Suprapubic skin (tissue), 4 donors: ENCODE measurements at regions not wholly inside any gene's neighbourhood (a gene's known extent, or its start where the extent isn't known, plus 50 kb on each side); places are given as distances from the start of the nearest gene placed in this dataset.

Experiments used
- POLR2A ChIP-seq, 2 donors: fragments of 450-650 bp; IDR thresholded peaks; one replicate each; pipeline ENCODE4 v1.6.1; 2017; ENCODE audit warnings: antibody characterized with exemption in 2 of 2, mild to moderate bottlenecking in 2 of 2, moderate library complexity in 2 of 2
- POLR2AphosphoS5 ChIP-seq, 3 donors: sonication (generic); formaldehyde crosslinking; IDR thresholded peaks; one replicate each; pipeline ENCODE4 v1.6.1; 2017; ENCODE audit warnings: antibody characterized with exemption in 3 of 3
- TF ChIP-seq, protein P1 (sequence below), 2 donors: fragments of 200-600 bp in 1 of 2; fragments of 450-650 bp in 1 of 2; sonication (generic) in 1 of 2; IDR thresholded peaks; one replicate each; pipeline ENCODE4 v1.5.1; 2016 to 2019; ENCODE audit warnings: antibody characterized with exemption in 2 of 2, mild to moderate bottlenecking in 1 of 2, moderate library complexity in 1 of 2

DNA sequence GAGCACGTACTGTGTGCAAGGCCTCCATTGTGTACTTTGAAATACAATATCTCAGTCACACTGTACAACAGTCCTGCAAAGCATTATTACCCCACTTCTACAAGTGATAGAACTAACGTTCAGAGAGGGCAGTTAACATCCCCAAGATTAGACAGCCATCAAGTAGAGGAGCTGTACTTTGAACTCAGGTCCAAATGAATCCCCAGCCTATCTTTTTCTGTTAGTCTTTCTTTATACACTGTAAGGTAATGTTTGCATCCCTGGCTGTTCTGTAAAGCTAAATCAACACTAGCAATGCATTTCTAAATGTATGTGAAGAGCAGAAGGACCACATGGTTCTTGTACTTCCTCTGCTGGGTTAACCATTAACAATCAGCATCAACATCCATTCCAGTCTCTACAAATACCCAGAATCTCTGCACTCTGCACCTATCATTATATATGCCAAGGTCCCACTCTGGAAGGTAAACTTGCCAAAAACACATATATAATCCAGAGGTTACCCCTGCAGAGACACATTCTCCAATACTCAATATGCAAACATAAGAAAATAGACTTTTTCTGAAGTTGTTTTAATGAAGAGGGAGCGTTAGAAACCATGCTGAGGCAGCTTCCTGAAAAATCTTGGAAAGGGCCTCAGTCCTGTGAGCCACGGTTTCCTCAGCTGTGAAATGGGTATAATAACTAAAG lies 182.3 kb downstream of the MZT1 start:
- TF ChIP-seq, protein P1, sequence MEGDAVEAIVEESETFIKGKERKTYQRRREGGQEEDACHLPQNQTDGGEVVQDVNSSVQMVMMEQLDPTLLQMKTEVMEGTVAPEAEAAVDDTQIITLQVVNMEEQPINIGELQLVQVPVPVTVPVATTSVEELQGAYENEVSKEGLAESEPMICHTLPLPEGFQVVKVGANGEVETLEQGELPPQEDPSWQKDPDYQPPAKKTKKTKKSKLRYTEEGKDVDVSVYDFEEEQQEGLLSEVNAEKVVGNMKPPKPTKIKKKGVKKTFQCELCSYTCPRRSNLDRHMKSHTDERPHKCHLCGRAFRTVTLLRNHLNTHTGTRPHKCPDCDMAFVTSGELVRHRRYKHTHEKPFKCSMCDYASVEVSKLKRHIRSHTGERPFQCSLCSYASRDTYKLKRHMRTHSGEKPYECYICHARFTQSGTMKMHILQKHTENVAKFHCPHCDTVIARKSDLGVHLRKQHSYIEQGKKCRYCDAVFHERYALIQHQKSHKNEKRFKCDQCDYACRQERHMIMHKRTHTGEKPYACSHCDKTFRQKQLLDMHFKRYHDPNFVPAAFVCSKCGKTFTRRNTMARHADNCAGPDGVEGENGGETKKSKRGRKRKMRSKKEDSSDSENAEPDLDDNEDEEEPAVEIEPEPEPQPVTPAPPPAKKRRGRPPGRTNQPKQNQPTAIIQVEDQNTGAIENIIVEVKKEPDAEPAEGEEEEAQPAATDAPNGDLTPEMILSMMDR (IDR thresholded peaks at IDR 0.05) = no peak
- no peak for TF ChIP-seq POLR2AphosphoS5 (IDR thresholded peaks at IDR 0.05)
- TF ChIP-seq POLR2A (IDR thresholded peaks at IDR 0.05) = no peak
